Stimulated activated CD8-positive, alpha-beta memory T cell treated with anti-CD3 and anti-CD28 coated beads, Interleukin-15, amount 100 ng/mL, for 48 hours (primary cell): ENCODE measurements at regions not wholly inside any gene's neighbourhood (a gene's known extent, or its start where the extent isn't known, plus 50 kb on each side); places are given as distances from the start of the nearest gene placed in this dataset.

Experiments
- DNase-seq, 2 donors: peaks; one replicate each; pipeline ENCODE4 v3.0.0-alpha.2; 2020; ENCODE audit warnings: low read depth in 2 of 2

DNA sequence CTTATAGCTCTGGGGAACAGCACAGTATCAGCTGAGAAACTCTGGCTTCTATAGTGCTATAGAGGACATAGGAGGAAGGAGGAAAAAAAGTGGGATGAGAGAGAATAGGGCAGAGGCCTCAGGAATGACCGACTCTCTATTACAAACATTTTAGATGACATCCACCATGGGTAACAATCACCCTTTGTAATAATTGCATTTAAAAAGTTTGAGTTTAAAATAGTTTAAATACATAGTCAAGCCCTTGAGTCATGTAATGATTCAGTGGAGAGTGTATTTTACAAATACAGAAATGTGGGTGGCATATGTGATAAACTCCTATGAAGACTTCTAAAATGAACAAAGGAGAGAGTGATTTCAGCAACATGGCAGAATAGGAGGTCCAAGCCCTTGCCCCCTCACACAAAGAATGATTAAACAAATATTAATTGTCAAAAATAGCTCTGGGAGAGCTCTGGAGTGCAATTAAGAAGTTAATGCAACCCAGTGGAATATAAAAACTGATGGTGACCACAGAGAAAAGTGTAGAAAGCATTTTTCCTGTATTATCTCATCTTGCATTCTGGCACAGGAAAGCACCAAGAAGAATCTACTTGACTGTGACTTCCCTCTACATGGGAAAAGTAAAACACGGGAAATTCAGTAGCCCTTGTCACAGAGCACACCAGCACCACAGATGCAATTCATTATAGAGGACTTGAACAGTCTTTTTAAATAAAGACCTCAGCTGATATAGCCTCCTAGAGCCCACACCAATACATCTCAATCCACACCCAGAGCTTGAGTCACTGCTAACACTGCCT is 569.0 kb upstream of the SORCS1 start:
- DNase-seq, result no peak

DNA sequence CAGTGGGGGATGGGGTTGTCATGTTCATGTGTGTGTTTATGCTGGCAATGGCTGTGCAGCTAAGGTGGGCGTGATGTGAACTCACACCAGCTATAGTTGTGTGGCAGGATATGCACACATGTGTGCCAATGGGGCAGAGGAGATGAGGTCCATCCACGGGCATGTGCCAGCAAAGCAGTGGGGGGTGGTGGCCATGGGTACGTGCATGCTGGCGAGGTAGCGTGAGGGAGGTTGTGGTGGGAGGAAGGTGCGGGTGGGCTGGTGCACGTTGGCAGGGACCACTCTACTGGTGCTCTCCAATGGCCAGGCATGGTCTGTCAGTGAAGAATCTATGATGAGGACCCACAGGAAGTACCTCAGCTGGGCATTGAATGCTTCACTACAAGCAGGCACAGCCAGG is 567.5 kb upstream of the SORCS1 start:
- DNase-seq, result no peak

DNA sequence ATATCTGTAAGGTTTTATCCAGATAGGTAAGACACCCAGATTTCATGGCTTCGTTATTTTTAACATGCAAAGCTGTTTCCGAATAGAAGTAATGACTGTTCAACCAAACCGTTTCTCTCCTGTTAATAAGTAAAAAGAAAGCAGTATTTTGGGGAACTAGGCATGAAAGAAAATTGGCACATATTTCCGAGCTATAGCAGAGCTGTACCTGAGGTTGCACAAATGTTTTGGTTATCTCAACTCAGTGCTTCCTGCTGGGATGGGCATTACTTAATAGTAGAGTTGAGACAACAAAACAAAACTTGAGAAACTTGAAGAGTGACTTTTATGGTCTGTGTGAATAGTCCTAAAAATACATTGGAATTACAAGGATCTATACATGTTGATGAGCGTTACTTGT is 564.3 kb upstream of the SORCS1 start:
- DNase-seq, result no peak

DNA sequence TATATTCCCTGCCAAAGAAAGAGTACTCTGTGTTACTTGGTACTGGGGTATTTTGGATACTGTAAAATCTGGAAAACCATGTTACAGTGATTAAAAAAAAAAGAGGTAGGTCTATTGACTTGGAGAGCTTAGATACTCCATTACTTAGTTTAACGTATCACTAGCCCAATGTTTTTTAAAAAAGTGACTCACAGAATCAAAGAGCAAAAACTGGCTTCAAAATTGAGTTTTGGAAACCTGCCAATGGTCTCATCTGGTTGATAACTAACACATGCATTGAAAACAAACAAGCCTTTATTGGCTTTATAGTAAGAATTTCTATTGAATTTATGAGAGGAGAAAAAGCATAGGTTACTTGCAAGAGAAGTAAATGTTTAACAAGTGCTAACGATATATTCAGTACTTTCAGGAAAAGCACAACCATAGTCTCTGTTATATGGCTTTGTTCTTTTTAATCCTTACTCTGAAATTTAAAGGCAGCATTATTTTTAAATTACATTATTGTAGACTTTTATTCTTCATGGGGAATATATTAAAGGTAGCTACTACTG is 563.3 kb upstream of the SORCS1 start:
- DNase-seq, result no peak

DNA sequence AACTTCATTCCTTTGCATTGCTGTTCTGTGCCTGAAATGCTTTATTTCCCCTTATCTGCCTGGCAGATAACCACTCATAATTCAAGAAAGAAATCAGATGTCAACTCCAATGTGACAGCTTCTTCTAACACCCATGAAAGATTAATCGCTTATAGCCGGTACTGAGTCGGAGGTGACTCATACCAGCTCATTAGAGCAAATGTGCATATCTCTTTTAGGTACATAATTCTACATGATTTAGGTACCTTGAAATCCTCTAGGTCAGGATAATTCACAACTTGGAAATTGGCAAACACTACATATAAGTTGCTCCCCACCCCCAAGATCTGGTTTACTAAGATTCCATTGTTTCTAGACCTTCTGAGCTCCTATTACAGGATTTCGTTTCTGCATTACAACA is 554.4 kb upstream of the SORCS1 start:
- no peak for DNase-seq

DNA sequence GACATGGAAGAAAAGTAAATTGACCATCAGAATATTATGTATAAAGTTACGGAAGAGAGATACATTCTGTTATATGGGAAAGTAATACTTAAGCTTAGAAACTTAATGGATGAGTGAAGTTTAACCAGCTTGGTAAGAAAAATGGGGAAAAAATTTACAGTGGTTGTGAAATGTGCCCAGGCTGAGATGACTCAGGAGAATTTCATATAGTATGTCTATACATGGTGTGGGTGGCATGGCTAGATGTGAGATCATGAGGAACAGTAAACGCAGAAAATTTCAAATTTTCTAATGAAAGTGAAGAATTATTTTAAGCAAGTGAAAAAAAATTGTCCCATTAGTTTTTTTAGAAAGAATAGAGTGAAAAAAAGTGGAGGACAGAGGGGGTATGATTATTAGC is 552.5 kb upstream of the SORCS1 start:
- DNase-seq, result no peak

DNA sequence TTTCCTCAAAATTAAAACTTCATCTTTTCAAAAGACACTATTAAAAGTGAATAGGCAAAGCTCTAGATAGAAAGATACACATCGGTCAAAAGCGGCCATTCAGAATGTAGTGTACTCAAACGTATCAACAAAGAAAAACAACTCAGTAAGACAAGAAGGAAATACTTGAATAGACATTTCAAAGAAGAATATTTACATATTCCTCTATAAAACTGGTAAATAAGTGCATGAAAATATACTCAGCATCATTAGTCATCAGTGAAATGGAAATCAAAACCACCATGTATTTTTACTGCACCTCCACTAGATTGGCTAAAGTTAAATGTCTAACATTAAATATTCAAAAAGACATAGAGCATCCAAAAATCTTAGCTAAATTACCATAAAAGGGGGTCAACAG is 551.1 kb upstream of the SORCS1 start:
- DNase-seq, result no peak

DNA sequence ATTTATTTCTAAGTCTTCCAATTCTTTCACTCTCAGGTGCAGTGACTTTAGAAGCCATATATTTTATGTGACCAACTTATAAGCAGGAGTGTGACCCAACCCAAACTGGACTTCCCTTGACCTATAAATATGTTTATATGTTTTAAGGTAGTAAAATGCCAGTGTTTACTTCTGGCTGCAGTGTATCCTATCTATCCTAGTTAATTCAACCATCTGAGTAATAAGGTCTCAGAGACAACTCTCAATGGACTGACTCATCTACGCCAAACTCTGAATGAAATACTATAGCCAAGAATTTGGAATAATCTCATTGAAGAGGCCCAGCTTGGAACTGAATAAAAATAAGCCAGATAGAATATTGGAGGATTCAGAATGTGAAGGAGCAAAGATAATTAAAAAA is 544.5 kb upstream of the SORCS1 start:
- no peak for DNase-seq

DNA sequence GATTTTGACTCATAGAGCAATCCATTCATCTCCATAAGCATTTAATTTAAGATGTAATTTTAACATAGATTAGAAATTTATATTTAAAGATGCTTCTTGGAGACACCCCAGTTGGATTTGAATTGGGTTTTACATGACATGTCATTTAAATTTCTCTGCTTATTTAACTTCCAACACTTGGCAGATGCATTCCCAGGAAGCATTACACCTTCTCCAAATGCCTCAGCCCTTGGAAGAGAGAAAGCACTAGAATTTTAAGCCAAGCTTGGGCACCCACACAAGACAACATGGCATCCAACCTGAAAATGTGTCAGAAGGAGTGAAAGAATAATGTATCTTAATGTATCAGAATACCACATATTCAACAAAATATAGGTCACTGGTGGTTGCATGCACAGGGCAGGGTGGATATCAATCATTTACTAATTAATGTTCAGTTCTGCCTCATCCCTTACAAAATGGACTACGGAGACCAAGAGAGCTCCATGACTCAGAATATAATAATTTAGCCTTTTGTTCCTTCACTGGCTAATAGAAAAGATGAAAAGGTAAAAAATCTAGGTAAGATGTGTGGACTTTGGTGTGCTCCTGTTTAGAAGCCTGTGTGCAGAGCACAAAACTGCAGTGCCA is 541.7 kb upstream of the SORCS1 start:
- no peak for DNase-seq

DNA sequence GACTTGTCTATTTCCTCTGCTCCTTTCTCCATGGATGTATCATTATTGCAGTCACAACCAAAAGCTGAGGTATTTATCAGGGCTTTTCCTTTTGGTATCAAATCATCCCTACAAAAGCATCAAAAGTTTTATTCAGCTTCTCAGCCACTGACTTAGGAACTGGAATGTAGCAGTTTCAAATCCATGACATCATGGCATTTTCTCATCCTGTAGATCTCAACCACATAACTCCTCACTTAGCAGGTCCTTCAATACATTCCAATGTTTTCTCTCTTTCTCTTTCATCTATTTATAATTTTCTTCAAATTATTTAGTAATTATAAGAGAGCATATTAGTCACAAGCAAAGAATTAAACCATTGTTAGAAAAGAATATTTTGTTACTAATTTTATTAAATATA is 537.4 kb upstream of the SORCS1 start:
- DNase-seq, result no peak

DNA sequence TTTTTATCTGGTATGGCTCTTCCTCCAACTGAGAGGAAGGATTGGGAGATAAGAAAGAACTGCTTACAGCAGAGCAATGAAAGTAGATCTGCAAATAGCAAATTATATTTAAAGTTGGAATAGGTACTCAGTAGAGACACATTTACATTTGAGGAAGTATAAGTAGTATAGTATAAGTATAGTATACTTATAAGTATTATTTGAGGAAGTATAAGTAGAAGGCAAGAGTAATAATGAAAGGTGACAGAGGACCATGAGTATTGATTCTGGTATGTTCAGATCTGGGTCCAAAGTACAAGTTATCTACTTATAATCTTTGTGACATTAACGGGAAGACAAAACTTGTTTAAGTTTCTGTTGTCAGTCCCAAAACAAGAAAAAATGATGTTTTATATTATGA is 527.6 kb upstream of the SORCS1 start:
- no peak for DNase-seq

DNA sequence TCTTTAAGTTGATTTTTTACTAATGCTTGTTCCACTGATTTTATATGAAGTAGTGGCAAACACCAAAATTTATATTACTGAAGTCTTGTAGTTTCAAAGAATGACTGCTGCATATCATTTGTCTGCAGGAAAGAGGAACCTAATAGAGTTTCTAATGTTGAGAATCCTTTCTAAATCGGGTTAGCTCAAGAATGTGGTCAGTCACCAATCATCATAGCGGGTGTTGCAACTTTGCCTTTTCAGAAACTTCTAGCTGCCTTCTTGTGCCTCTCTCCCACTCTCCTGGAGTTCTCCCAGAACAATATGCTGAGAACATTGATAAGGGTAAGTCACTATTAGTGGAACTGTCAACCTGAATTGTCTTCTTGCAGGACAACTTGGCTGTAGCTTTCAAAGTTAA is 524.8 kb upstream of the SORCS1 start:
- no peak for DNase-seq

DNA sequence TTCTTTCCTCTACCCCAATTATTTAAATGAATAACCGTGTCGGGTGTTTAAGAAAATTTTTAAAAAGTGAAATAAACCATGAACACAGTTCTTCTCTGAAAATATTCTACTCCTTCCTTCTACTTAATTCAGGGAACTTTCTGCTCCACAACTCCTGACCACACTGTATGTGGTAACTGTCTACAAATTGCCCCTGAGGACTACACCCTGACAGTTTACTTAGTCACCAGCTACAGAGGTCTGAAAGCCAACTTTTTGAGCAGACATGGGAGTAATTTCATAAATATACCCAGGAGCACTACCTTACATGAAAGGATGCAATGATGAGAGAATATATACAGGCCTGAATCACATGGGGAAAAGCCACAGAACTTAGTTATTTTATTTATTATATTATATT is 523.2 kb upstream of the SORCS1 start:
- no peak for DNase-seq

DNA sequence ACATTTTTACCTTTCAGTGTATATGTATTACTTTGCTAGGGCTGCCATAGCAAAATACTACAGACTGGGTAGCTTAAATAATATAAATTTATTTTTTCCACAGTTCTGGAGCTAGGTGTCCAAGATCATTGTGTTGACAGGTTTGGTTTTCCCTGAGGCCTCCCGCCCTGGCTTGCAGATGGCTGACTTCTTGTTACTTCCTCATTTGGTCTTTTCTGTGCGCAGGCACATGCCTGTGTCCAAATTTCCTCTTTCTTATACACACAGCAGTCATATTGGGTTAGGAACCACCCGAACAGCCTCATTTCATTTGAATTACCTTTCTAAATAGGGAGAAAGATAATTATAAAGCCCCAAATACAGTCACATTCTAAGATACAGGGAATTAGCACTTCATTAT is 521.6 kb upstream of the SORCS1 start:
- no peak for DNase-seq

DNA sequence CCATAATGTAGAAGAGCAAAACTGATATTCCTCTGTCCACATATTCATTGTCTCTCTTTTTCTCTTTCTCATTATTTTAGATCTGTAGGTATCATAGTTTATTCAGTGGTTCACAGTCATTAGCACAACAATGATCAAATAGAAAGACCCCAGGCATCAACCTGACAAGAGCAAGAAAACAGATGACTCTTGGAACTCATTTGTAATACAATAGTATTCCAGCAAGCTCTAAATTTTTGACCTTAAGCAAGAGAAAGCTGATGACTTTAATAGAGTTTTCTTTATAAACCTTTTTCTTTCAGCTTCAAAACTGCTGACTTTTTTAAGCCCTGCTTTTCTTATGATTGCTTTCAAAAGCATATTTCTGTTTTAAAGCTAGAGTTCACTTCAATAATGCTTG is 507.5 kb upstream of the SORCS1 start:
- DNase-seq, result no peak

DNA sequence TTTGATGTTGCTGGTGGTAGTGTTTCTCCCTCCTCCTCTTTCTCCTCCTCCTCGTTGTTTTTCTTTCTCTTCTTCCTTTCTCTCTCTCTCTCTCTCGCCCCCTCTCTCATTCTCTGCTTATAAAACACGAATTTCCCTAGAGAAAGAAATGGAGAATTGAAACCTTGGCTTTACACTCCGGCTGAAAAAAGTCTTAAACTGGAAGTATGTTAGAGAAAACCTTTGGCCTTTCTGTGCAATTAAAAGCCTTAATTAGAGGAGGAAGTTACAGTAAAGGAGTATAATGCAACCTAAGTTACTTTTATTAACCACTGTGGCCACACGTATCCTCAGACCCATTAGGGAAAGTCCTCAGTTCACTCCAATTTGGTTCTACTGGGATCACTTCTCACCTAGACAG is 501.7 kb upstream of the SORCS1 start:
- no peak for DNase-seq

DNA sequence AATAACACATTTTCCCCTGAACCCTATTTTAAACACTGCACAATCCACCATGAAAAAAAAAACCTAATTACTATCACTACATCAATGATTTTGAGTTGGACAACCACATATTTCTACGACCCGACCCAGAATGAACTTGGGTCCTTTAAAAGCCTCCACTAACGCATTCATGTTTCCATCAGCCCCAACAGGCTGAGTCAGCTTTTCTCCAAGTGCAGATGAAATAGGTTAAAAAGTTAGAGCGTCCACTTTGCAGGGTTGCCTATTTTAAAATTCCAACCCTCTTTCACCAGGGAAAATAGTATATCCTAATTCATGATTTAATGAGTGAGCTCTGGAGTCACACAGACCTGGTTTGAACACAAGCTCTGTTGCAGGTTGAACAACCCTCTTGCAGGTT is 501.0 kb upstream of the SORCS1 start:
- DNase-seq, result no peak

DNA sequence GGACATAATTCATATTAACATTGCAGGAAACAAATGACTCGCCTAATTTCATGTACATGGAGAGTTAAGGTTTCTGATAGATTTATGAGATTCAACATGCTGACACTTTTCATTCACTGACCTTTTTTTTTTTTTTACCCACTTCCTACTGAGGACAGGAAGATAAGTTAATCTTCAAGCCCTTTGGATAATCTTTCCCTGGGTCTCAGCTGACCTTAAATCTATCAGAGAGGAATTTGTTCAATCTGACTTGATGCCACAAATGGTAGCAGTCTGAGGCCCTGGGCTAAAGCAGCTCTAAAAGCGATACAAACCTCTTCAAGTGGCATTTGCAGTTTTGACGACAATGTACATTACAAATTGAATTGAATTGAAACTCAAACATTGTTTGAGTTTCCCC is 493.3 kb upstream of the SORCS1 start:
- DNase-seq, result no peak

DNA sequence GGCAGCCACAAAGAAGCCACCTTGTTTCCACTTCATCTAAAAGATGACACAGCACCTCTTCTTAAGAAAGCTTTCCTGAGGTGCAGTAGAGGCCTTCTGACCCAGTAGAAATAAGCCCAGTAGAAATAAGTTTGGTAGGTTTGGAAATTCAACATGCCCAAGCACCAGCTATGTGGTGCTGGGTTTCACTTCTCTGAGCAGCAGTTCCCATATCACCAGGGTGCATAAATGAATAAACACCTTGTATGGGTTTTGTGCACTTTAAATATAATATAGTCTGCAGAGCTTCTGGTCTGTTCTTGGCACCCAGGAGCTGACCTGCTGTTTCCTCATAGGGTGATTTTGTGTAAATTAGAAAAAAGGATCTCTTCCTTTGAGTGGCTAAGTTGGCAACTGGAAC is 492.4 kb upstream of the SORCS1 start:
- no peak for DNase-seq

DNA sequence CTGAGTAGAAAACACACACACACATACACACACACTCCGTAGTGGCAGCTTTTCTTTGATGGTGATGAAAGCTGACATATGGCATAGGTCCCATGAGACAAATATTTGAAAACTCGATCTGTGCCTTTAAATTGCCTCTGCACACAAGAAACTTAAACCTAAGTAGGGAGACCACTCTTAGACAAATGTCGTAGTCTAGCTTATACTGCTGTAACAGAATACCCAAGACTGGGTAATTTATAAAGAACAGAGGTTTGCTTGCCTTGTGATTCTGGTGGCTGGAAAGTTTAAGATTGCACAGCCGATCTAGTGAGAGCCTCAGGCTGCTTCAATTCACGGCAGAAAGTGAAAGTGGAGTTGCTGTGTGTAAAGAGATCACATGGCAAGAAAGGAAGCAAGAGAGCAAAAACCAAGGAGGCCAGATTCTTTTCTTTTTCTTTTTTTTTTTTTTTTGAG is 489.4 kb upstream of the SORCS1 start:
- no peak for DNase-seq

DNA sequence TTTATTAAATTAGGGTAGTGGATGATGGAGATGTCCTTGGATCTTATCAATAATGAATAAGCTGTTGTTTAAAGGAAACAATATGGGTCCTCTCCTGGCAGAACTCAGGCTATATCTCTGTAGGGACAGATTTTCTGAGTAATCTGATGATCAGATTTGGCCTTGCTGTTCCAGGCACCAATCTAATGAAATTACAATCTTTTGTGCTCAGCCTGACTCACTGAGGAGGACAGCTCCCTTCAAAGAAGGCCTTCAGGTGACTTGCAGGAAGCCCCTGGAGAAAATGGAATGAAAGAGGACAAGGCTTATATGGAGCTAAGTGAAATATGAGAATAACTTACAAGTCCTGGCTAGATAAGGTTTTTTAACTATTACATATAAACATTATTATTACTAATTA is 486.4 kb upstream of the SORCS1 start:
- no peak for DNase-seq

DNA sequence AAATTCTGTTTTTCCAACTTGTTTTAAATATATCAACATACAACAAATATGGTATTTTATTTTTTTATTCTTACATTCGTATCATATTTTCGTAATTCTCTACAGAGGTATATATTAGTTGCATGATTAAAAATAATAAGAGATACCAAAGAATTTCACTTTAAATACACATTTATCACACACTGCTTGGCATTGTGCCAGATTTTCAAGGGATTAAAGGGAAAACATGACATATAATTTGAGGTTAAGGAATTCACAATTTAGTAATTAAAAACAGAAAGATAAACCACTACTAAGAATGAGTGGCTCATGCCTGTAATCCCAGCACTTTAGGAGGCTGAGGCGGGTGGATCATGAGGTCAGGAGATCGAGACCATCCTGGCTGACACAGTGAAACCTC is 484.7 kb upstream of the SORCS1 start:
- no peak for DNase-seq

DNA sequence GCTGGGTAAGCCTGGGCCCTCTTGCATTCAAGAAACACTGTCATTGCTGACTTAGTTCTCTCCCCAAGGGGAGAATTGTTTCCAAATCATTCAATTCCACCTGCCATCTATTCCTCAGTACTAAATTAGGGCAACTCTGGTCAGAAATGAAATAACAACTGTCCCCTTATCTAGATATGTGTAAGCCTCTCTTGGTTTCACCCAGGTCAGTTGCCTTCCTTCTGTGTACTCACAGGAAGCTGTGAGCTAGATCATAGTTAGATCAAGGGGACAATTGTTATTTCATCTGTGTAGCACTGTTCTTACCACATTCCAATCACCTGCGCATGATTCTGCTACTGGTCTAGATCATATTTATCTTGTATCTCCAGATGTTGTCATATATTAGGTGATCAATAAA is 483.0 kb upstream of the SORCS1 start:
- no peak for DNase-seq
